ENCODE measurements at regions not wholly inside any gene's neighbourhood (a gene's known extent, or its start where the extent isn't known, plus 50 kb on each side); places are given as distances from the start of the nearest gene placed in this dataset.

DNA sequence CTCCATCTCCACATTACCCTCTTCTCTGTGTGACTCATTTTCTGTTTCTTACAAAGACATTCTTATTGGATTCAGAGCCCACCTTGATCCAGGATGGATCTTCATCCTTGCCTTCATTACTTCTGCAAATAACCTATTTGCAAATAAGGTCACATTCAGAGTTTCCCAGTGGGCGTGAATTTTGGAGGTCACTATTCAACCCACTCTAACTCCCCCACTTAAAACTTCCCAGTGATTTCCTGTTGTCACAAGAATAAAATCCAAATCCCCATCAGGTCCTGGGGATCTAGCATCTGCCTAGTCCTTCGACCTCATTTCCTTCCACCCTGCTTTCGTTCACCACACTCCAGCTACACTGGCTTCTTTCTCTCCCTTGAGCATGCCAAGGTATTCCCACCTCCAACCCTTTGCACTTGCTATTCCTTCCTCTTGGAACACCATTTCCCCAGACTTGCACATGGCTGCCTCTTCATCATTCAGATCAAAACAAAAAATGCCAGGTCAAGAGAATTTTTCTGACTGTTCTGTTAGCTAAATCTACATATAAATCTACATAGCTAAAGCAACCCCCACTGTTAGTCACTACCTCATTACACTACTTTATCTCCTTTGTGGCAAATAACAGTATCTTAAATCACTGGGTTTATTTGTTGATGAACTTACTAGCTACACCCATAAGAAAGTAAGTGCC, 187.2 kb downstream of the TOMM20 start:
- Histone ChIP-seq H3K4me2 (ENCODE audit: low read depth, low read length, poor library complexity, severe bottlenecking) (no peak overlapping the region), H4K20me1 (ENCODE audit: insufficient read depth, low read depth, low read length) (no peaks in the 10 kb centered on the region), H3K9me3 (ENCODE audit: low read length) (no peaks in the 10 kb centered on the region), H3K36me3 (ENCODE audit: insufficient read depth, low read length) (no peaks in the 10 kb centered on the region), H3K9ac (ENCODE audit: low read length) (no peak overlapping the region), H3K4me1 (ENCODE audit: low read length) (peaks cover 12% of the 10 kb centered on the region), H3K79me2 (ENCODE audit: low read length) (no peaks in the 10 kb centered on the region), H3K9me2 (replicated peaks; ENCODE audit: insufficient read depth, low read length) (no peaks in the 10 kb centered on the region), H2AFZ (ENCODE audit: low read length) (no peak overlapping the region), H3K27me3 (ENCODE audit: low read length) (no peaks in the 10 kb centered on the region), H3K27ac (ENCODE audit: low read length) (no peak overlapping the region), H3K4me3 (ENCODE audit: low read length) (no peak overlapping the region)
- no peak for DNase-seq

DNA sequence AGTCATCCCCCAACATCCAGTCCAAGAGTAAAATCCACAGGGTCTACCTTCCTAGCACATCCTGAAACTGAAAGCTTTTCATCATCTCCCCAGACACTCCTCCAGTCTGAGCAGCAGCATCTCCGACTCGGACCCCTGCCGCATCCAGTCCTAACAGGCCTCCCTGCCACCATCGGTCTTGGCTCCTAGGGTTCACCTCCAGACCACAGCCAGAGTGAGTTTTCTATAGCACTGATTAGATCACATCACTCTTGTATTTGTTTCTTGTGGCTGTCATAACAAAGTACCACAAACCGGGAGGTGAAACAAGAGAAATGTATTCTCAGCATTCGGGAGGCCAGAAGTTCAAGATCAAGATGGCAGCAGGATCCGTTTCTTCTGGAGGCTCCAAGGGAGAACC, 187.8 kb downstream of the TOMM20 start:
- Histone ChIP-seq H3K27me3 (ENCODE audit: low read length) (no peaks in the 10 kb centered on the region), H2AFZ (ENCODE audit: low read length) (no peak overlapping the region), H3K4me3 (ENCODE audit: low read length) (no peak overlapping the region), H4K20me1 (ENCODE audit: insufficient read depth, low read depth, low read length) (no peaks in the 10 kb centered on the region), H3K9me3 (ENCODE audit: low read length) (no peaks in the 10 kb centered on the region), H3K36me3 (ENCODE audit: insufficient read depth, low read length) (no peaks in the 10 kb centered on the region), H3K79me2 (ENCODE audit: low read length) (no peaks in the 10 kb centered on the region), H3K4me2 (ENCODE audit: low read depth, low read length, poor library complexity, severe bottlenecking) (no peak overlapping the region), H3K27ac (ENCODE audit: low read length) (no peak overlapping the region), H3K4me1 (ENCODE audit: low read length) (peaks cover 12% of the 10 kb centered on the region), H3K9me2 (replicated peaks; ENCODE audit: insufficient read depth, low read length) (no peaks in the 10 kb centered on the region), H3K9ac (ENCODE audit: low read length) (no peak overlapping the region)
- DNase-seq = no peak

- no peak for DNase-seq
- H3K9me3 ChIP-seq (ENCODE audit: low read length) = no peaks in the 10 kb centered on the region
- no peaks in the 10 kb centered on the region for H3K36me3 ChIP-seq (ENCODE audit: insufficient read depth, low read length)
These were observed 189.7 kb downstream of the TOMM20 start for GRCh38 chr1:234938924-234939323.

DNA sequence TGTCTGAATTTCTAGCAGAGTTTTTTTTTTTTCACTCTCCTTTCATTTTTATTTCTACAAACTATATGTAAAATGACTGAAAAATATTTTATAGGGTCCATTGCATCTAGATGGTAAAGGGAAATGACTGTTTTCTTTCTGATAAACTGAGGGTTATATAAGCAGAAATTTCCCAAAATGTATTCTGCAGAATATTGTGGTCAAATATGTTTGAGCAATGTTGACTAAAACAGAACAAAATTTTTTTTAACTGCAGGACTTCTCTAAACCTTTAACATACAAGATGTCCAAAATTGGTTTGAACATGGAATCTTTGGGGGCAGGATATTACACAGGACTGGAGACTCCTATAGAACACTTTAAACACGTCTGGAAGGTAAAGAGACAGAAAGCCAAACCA, 190.5 kb downstream of the TOMM20 start:
- Histone ChIP-seq H3K9me2 (replicated peaks; ENCODE audit: insufficient read depth, low read length) (no peaks in the 10 kb centered on the region), H3K27me3 (ENCODE audit: low read length) (no peaks in the 10 kb centered on the region), H3K4me2 (ENCODE audit: low read depth, low read length, poor library complexity, severe bottlenecking) (no peak overlapping the region), H3K36me3 (ENCODE audit: insufficient read depth, low read length) (no peaks in the 10 kb centered on the region), H2AFZ (ENCODE audit: low read length) (no peak overlapping the region), H3K9ac (ENCODE audit: low read length) (no peak overlapping the region), H3K4me3 (ENCODE audit: low read length) (no peak overlapping the region), H3K79me2 (ENCODE audit: low read length) (no peaks in the 10 kb centered on the region), H4K20me1 (ENCODE audit: insufficient read depth, low read depth, low read length) (no peaks in the 10 kb centered on the region), H3K4me1 (ENCODE audit: low read length) (peaks cover 6% of the 10 kb centered on the region), H3K9me3 (ENCODE audit: low read length) (no peaks in the 10 kb centered on the region), H3K27ac (ENCODE audit: low read length) (no peak overlapping the region)
- no peak for DNase-seq

More at GRCh38 chr1:234938924-234939323, 189.7 kb downstream of the TOMM20 start:
- Histone ChIP-seq H2AFZ (ENCODE audit: low read length) (no peak overlapping the region), H3K27me3 (ENCODE audit: low read length) (no peaks in the 10 kb centered on the region), H3K27ac (ENCODE audit: low read length) (no peak overlapping the region), H3K4me3 (ENCODE audit: low read length) (no peak overlapping the region), H3K4me1 (ENCODE audit: low read length) (no peaks in the 10 kb centered on the region), H3K79me2 (ENCODE audit: low read length) (no peaks in the 10 kb centered on the region), H4K20me1 (ENCODE audit: insufficient read depth, low read depth, low read length) (no peaks in the 10 kb centered on the region), H3K9me2 (replicated peaks; ENCODE audit: insufficient read depth, low read length) (no peaks in the 10 kb centered on the region), H3K4me2 (ENCODE audit: low read depth, low read length, poor library complexity, severe bottlenecking) (no peak overlapping the region), H3K9ac (ENCODE audit: low read length) (no peak overlapping the region)

- no peak overlapping the region for H2AFZ ChIP-seq (ENCODE audit: low read length)
- peaks cover 8% of the 10 kb centered on the region for H3K4me1 ChIP-seq (ENCODE audit: low read length)
- no peak overlapping the region for H3K9ac ChIP-seq (ENCODE audit: low read length)
- no peak overlapping the region for H3K4me3 ChIP-seq (ENCODE audit: low read length)
- no peaks in the 10 kb centered on the region for H3K36me3 ChIP-seq (ENCODE audit: insufficient read depth, low read length)
- no peaks in the 10 kb centered on the region for H3K9me3 ChIP-seq (ENCODE audit: low read length)
- no peak for DNase-seq
- H3K4me2 ChIP-seq (ENCODE audit: low read depth, low read length, poor library complexity, severe bottlenecking) = no peak overlapping the region
- no peaks in the 10 kb centered on the region for H3K9me2 ChIP-seq (replicated peaks; ENCODE audit: insufficient read depth, low read length)
- H3K27me3 ChIP-seq (ENCODE audit: low read length) = no peaks in the 10 kb centered on the region
- H4K20me1 ChIP-seq (ENCODE audit: insufficient read depth, low read depth, low read length) = no peaks in the 10 kb centered on the region
- H3K27ac ChIP-seq (ENCODE audit: low read length) = no peak overlapping the region
- no peaks in the 10 kb centered on the region for H3K79me2 ChIP-seq (ENCODE audit: low read length)
These were observed 191.8 kb downstream of the TOMM20 start for GRCh38 chr1:234936612-234937389.

- Histone ChIP-seq H3K9me2 (replicated peaks; ENCODE audit: insufficient read depth, low read length) (no peaks in the 10 kb centered on the region), H3K4me1 (ENCODE audit: low read length) (peaks cover 8% of the 10 kb centered on the region)
These were observed 194.0 kb downstream of the TOMM20 start for GRCh38 chr1:234934611-234935033.

DNA sequence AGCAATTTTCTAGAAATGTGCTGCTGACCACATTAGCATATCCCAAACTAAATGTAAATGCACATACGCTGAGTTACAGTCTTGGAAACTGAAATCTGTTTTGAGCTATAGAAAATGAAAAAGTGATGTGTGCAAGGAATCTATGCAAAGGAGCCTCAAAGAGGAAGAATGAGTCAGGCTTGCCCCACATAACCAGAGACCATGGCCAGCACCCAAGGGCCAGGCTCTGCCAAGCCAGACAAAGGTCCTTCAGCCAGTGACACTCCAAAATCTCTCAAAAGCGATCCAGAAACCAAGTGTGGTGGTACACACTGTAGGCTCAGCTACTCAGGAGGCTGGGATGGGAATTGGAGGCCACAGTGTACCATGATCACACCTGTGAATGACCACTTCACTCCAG, 195.2 kb downstream of the TOMM20 start:
- no peaks in the 10 kb centered on the region for H3K9me2 ChIP-seq (replicated peaks; ENCODE audit: insufficient read depth, low read length)
- H3K4me1 ChIP-seq (ENCODE audit: low read length) = peaks cover 8% of the 10 kb centered on the region
- H3K36me3 ChIP-seq (ENCODE audit: insufficient read depth, low read length) = no peaks in the 10 kb centered on the region
- H4K20me1 ChIP-seq (ENCODE audit: insufficient read depth, low read depth, low read length) = no peaks in the 10 kb centered on the region
- H3K79me2 ChIP-seq (ENCODE audit: low read length) = no peaks in the 10 kb centered on the region
- no peak overlapping the region for H3K4me3 ChIP-seq (ENCODE audit: low read length)
- H3K4me2 ChIP-seq (ENCODE audit: low read depth, low read length, poor library complexity, severe bottlenecking) = peak overlapping the region; percentile 16
- DNase-seq = no peak
- no peak overlapping the region for H2AFZ ChIP-seq (ENCODE audit: low read length)
- H3K27me3 ChIP-seq (ENCODE audit: low read length) = no peaks in the 10 kb centered on the region
- no peaks in the 10 kb centered on the region for H3K9me3 ChIP-seq (ENCODE audit: low read length)
- no peak overlapping the region for H3K27ac ChIP-seq (ENCODE audit: low read length)
- H3K9ac ChIP-seq (ENCODE audit: low read length) = no peak overlapping the region

More at GRCh38 chr1:234934611-234935033, 194.0 kb downstream of the TOMM20 start:
- Histone ChIP-seq H2AFZ (ENCODE audit: low read length) (no peak overlapping the region), H3K36me3 (ENCODE audit: insufficient read depth, low read length) (no peaks in the 10 kb centered on the region), H3K4me3 (ENCODE audit: low read length) (no peak overlapping the region), H3K27me3 (ENCODE audit: low read length) (no peaks in the 10 kb centered on the region), H4K20me1 (ENCODE audit: insufficient read depth, low read depth, low read length) (no peaks in the 10 kb centered on the region), H3K9me3 (ENCODE audit: low read length) (no peaks in the 10 kb centered on the region), H3K27ac (ENCODE audit: low read length) (no peak overlapping the region), H3K9ac (ENCODE audit: low read length) (no peak overlapping the region), H3K79me2 (ENCODE audit: low read length) (no peaks in the 10 kb centered on the region), H3K4me2 (ENCODE audit: low read depth, low read length, poor library complexity, severe bottlenecking) (no peak overlapping the region)
- DNase-seq = no peak

DNA sequence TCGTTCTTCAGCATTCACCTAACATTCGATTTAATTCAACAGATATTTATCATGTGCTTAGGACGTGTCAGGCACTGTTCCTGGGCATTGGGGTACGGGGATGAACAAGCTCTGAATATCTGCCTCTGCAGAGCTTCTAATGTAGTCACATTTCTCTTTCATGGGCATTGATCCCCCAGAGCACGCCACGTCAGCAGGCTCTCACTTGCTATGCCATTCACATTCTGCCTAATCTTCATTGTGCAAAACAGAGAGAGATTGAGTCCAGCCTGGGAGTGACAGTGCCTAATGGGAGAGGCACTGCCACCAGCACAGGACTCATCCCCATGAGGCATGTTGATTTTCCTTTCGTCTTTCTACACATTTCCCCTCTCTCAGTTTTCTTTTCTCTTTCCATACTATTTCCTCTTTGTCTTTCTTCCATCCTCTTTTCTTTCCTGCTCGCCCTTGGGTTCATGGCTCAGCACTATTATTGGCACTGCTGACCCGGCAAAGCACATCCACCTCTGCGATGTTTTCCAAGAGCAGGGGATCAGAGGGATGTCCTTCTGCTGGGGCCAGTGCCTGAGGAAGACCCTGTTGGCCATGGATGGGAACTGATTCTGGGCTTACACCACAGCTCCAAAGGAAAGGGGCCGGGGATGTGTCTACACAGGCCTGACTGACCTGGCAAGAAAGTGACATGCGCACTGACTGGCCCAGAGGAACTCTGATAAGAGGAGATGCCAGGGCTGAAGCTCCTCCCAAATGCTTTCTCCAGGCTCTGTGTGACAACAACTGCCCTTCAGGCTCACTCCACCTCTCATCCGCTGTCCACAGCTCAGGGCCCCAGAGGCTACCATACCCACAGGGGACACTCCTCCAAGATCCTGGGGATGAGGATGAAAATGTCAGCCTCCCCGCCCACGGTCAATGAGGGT, 195.9 kb downstream of the TOMM20 start:
- peak overlapping the region; percentile 16 for H3K4me2 ChIP-seq (ENCODE audit: low read depth, low read length, poor library complexity, severe bottlenecking)
- H3K4me1 ChIP-seq (ENCODE audit: low read length) = peaks cover 8% of the 10 kb centered on the region
- H2AFZ ChIP-seq (ENCODE audit: low read length) = no peak overlapping the region

More for the DNA sequence above, 195.9 kb downstream of the TOMM20 start:
- Histone ChIP-seq H3K9me3 (ENCODE audit: low read length) (no peaks in the 10 kb centered on the region), H3K79me2 (ENCODE audit: low read length) (no peaks in the 10 kb centered on the region), H3K9ac (ENCODE audit: low read length) (no peak overlapping the region), H3K27ac (ENCODE audit: low read length) (no peak overlapping the region), H3K27me3 (ENCODE audit: low read length) (no peaks in the 10 kb centered on the region), H3K9me2 (replicated peaks; ENCODE audit: insufficient read depth, low read length) (no peaks in the 10 kb centered on the region), H3K4me3 (ENCODE audit: low read length) (no peak overlapping the region), H3K36me3 (ENCODE audit: insufficient read depth, low read length) (no peaks in the 10 kb centered on the region), H4K20me1 (ENCODE audit: insufficient read depth, low read depth, low read length) (no peaks in the 10 kb centered on the region)
- DNase-seq = no peak

All from Karpas-422 (cell line).